ENCODE measurements at regions not wholly inside any gene's neighbourhood (a gene's known extent, or its start where the extent isn't known, plus 50 kb on each side); places are given as distances from the start of the nearest gene placed in this dataset.
"Not testable (repeated sequence)": the region's sequence is repeated elsewhere in the genome, so short reads cannot be mapped to it uniquely, and the experiment has no call there.

DNA sequence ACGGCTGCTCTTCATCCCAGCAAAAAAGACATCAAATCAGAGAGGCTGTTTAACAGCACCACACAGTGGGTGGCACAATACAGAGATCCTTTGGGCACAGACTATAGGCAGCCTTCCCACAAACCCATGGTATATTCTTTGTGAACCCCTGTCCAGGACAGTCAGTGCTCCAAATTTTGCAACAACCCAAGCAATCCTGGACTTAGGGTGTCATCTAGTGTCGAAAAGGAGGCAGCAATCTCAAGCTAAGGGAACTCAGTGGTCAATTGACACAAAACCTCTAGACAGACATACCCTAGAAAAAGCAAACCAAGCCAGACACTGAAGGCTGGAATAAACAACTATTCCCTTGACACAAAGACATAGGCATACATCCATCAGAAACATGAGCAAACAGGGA is 137.4 kb downstream of the BMP15 start:
- Mint-ChIP-seq H3K27me3 (ENCODE audit: unreplicated experiment) (peaks cover 61% of the 10 kb centered on the region), H3K27ac (ENCODE audit: unreplicated experiment) (no peak overlapping the region), H3K4me3 (ENCODE audit: low read depth, unreplicated experiment) (no peak overlapping the region), H3K36me3 (ENCODE audit: insufficient read depth, unreplicated experiment) (no peaks in the 10 kb centered on the region), H3K9me3 (ENCODE audit: low read depth, unreplicated experiment) (no peaks in the 10 kb centered on the region), H3K4me1 (ENCODE audit: low read depth, unreplicated experiment) (no peaks in the 10 kb centered on the region)
- intact Hi-C loops (cut with micrococcal nuclease; ENCODE audit: unreplicated experiment), result no loop called here
- TF ChIP-seq, protein P1, sequence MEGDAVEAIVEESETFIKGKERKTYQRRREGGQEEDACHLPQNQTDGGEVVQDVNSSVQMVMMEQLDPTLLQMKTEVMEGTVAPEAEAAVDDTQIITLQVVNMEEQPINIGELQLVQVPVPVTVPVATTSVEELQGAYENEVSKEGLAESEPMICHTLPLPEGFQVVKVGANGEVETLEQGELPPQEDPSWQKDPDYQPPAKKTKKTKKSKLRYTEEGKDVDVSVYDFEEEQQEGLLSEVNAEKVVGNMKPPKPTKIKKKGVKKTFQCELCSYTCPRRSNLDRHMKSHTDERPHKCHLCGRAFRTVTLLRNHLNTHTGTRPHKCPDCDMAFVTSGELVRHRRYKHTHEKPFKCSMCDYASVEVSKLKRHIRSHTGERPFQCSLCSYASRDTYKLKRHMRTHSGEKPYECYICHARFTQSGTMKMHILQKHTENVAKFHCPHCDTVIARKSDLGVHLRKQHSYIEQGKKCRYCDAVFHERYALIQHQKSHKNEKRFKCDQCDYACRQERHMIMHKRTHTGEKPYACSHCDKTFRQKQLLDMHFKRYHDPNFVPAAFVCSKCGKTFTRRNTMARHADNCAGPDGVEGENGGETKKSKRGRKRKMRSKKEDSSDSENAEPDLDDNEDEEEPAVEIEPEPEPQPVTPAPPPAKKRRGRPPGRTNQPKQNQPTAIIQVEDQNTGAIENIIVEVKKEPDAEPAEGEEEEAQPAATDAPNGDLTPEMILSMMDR (IDR thresholded peaks at IDR 0.05; ENCODE audit: unreplicated experiment), result no peak
- no TSS peak for BruUV-seq (replicated peaks)
- DNase-seq, result no peak
- CTCF ChIA-PET, result no interaction called here

DNA sequence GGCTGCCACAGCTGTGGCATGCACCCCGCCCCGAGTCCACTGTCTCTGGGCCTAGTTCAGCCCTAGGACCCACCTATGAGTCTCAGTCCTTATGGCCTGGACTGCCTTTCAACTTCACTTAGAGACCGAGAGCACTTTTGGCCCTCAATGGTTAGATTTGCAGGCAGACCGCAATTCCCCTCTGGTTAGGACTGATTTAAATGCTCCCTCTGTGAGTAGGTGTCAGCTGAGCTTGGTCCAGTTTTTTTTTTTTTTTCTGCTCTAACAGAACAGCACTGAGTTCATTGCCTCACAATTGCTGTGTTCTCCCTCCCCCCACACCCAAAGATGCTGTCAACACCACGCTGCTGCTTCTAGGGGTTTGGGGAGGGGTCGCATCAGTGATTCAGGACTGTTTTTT is 143.2 kb downstream of the BMP15 start:
- Mint-ChIP-seq H3K4me1 (ENCODE audit: low read depth, unreplicated experiment) (no peaks in the 10 kb centered on the region), H3K9me3 (ENCODE audit: low read depth, unreplicated experiment) (no peaks in the 10 kb centered on the region), H3K4me3 (ENCODE audit: low read depth, unreplicated experiment) (no peak overlapping the region), H3K36me3 (ENCODE audit: insufficient read depth, unreplicated experiment) (no peaks in the 10 kb centered on the region), H3K27ac (ENCODE audit: unreplicated experiment) (no peak overlapping the region), H3K27me3 (ENCODE audit: unreplicated experiment) (peaks cover 50% of the 10 kb centered on the region)
- no peak for DNase-seq
- intact Hi-C loops (cut with micrococcal nuclease; ENCODE audit: unreplicated experiment), result no loop called here
- CTCF ChIA-PET, result no interaction called here
- no TSS peak for BruUV-seq (replicated peaks)
- TF ChIP-seq, protein P1 (IDR thresholded peaks at IDR 0.05; ENCODE audit: unreplicated experiment), result no peak

DNA sequence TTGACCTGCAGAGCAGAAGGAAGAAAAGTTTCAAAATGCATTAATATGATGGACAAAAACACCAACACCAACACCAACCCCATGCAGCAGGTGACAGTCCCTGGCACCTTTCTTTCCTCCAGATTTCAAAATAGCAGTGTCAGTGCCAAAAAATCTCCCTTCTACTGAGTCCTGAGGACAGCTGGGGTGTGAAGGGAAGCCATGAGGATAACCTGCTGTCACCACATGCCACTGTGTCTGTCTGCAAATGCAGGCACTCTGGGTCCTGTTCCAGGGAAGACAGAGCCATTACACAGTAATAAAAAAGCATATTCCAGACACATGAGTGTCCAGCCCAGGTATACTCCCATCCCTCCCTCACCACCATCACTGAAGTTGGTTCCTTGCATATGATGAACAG is 187.5 kb downstream of the BMP15 start:
- H3K4me1 Mint-ChIP-seq (ENCODE audit: low read depth, unreplicated experiment), result no peaks in the 10 kb centered on the region
- intact Hi-C loops (cut with micrococcal nuclease; ENCODE audit: unreplicated experiment), result no loop called here
- peaks cover 46% of the 10 kb centered on the region for H3K27me3 Mint-ChIP-seq (ENCODE audit: unreplicated experiment)
- no peak overlapping the region for H3K27ac Mint-ChIP-seq (ENCODE audit: unreplicated experiment)
- CTCF ChIA-PET, result no interaction called here
- BruUV-seq (replicated peaks), result no TSS peak
- TF ChIP-seq, protein P1 (IDR thresholded peaks at IDR 0.05; ENCODE audit: unreplicated experiment), result no peak
- no peak for DNase-seq
- H3K36me3 Mint-ChIP-seq (ENCODE audit: insufficient read depth, unreplicated experiment), result no peaks in the 10 kb centered on the region
- no peaks in the 10 kb centered on the region for H3K9me3 Mint-ChIP-seq (ENCODE audit: low read depth, unreplicated experiment)
- H3K4me3 Mint-ChIP-seq (ENCODE audit: low read depth, unreplicated experiment), result no peak overlapping the region

DNA sequence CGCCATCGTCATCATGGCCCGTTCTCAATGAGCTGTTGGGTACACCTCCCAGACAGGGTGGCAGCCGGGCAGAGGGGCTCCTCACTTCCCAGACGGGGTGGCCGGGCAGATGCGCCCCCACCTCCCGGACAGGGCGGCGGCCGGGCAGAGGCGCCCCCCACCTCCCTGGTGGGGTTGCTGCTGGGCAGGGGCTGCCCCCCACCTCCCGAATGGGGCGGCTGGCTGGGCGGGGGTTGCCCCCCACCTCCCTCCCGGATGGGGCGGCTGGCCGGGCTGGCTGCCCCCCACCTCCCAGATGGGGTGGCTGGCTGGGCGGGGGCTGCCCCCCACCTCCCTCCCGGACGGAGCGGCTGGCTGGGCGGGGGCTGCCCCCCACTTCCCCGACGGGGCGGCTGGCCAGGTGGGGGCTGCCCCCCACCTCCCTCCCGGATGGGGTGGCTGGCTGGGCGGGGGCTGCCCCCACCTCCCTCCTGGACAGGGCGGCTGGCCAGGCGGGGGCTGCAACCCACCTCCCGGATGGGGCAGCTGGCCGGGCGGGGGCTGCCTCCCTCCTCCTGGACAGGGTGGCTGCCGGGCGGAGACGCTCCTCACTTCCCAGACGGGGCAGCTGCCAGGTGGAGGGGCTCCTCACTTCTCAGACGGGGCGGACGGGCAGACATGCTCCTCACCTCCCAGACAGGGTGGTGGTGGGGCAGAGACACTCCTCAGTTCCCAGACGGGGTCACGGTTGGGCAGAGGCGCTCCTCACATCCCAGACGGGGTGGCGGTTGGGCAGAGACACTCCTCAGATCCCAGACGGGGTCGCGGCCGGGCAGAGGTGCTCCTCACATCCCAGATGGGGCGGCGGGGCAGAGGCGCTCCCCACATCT is 208.8 kb downstream of the BMP15 start:
- H3K4me1 Mint-ChIP-seq (ENCODE audit: low read depth, unreplicated experiment); BruUV-seq (replicated peaks); H3K9me3 Mint-ChIP-seq (ENCODE audit: low read depth, unreplicated experiment); DNase-seq; CTCF ChIA-PET; H3K27ac Mint-ChIP-seq (ENCODE audit: unreplicated experiment); H3K4me3 Mint-ChIP-seq (ENCODE audit: low read depth, unreplicated experiment); H3K27me3 Mint-ChIP-seq (ENCODE audit: unreplicated experiment); intact Hi-C loops (cut with micrococcal nuclease; ENCODE audit: unreplicated experiment); H3K36me3 Mint-ChIP-seq (ENCODE audit: insufficient read depth, unreplicated experiment): not testable (repeated sequence)

DNA sequence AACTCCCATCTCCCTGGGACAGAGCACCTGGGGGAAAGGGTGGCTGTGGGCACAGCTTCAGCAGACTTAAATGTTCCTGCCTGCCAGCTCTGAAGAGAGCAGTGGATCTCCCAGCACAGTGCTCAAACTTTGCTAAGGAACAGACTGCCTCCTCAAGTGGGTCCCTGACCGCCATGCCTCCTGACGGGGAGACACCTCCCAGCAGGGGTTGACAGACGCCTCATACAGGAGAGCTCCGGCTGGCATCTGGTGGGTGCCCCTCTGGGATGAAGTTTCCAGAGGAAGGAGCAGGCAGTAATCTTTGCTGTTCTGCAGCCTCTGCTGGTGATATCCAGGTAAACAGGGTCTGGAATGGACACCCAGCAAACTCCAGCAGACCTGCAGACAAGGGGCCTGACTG is 206.9 kb upstream of the NUDT10 start:
- H3K36me3 Mint-ChIP-seq (ENCODE audit: insufficient read depth, unreplicated experiment); BruUV-seq (replicated peaks); H3K9me3 Mint-ChIP-seq (ENCODE audit: low read depth, unreplicated experiment); H3K27ac Mint-ChIP-seq (ENCODE audit: unreplicated experiment); H3K4me1 Mint-ChIP-seq (ENCODE audit: low read depth, unreplicated experiment); H3K27me3 Mint-ChIP-seq (ENCODE audit: unreplicated experiment); DNase-seq; intact Hi-C loops (cut with micrococcal nuclease; ENCODE audit: unreplicated experiment); H3K4me3 Mint-ChIP-seq (ENCODE audit: low read depth, unreplicated experiment); CTCF ChIA-PET: not testable (repeated sequence)

Data from Calu3 (cell line).